ENCODE measurements at regions not wholly inside any gene's neighbourhood (a gene's known extent, or its start where the extent isn't known, plus 50 kb on each side); places are given as distances from the start of the nearest gene placed in this dataset.

- TF ChIP-seq CTCF (conservative IDR thresholded peaks at IDR 0.05; ENCODE audit: low read depth in 2 of 2) (no peak), EZH2phosphoT487 (IDR thresholded peaks at IDR 0.05; ENCODE audit: unreplicated experiment) (no peak), REST (IDR thresholded peaks at IDR 0.05; ENCODE audit: unreplicated experiment) (no peak), POLR2AphosphoS5 (IDR thresholded peaks at IDR 0.05; ENCODE audit: low read depth) (no peak), JUNB (IDR thresholded peaks at IDR 0.05; ENCODE audit: unreplicated experiment) (no peak)
Observed at GRCh38 chr2:226334981-226335720, 464.5 kb downstream of the IRS1 start.
